ENCODE measurements at regions not wholly inside any gene's neighbourhood (a gene's known extent, or its start where the extent isn't known, plus 50 kb on each side); places are given as distances from the start of the nearest gene placed in this dataset.
"Not testable (repeated sequence)": the region's sequence is repeated elsewhere in the genome, so short reads cannot be mapped to it uniquely, and the experiment has no call there.

DNA sequence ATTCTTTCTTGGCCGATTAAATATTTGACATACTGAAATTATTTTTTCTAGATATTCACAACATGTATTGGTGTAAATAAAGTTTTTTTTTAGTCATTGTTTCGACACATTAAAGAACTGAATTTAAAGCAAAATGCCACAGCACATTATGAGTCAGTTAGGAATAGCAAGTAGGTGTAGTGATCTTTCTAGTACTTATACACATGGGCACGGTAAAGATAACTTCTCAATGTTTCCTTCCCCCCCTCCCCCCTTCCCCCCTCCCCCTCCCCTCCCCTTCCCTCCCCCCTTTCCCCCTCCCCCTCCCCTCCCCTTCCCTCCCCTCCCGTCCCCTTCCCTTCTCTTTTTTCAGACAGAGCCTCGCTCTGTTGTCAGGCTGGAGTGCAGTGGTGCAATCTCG, 1269.9 kb downstream of the ADGRL3 start:
- no peak for DNase-seq (ENCODE audit: low read depth, low spot score)

DNA sequence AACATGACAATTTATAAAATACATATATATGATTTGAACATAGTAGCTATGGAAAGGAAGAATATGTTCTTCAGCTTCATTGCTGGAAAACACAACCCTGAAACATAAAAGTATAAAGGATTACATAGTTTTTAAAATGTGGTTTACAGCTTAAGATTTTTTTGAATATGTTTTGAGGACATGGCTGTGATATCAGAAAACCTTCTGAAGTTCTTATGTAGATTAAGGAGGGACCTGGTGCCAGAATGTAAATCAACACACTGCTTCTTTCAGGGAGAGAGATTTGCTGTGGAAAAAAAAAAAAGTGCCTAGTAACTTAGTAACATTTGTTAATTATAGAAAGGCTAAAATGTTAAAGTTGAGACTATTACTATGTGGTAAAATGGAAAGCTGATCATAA, 1261.8 kb downstream of the ADGRL3 start:
- DNase-seq (ENCODE audit: low read depth, low spot score): no peak

DNA sequence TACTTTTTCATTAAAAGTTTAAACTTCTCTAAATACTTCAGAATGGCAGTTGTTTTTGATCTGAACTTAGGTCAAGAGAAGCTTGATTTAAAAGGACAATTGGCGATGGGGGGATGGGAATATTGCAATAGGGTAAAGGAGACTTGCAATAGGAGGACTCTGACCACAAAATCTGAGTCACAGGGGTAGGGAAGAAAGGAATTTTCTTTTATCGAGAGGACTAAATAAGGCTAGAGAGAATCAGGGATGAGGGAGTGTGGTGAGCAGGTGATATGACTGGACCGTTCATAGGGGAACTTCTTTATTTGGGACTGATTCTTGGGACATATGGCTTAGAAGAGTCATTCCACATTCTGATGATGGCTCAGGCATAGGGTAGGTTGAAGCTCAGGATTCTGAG, 1260.2 kb downstream of the ADGRL3 start:
- DNase-seq (ENCODE audit: low read depth, low spot score): no peak

DNA sequence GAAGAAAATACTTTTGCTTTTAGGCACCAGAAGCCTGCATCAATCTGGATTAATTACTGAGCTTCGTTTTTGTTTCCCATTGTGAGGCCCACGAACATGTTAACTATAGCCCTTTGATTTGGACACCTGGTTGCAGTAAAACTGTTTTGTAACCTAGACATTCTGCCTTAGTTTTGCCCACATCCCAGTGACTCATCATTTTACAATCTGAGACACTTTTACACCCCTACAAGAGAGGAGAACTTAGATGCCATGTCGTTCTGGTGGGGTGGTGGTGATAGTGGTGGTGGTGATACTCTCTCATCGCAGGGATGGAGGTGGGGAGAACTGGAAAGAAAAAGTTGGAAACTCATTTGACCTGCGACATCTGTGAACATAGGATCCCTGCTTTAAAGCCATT, 1257.2 kb downstream of the ADGRL3 start:
- DNase-seq (ENCODE audit: low read depth, low spot score): no peak

DNA sequence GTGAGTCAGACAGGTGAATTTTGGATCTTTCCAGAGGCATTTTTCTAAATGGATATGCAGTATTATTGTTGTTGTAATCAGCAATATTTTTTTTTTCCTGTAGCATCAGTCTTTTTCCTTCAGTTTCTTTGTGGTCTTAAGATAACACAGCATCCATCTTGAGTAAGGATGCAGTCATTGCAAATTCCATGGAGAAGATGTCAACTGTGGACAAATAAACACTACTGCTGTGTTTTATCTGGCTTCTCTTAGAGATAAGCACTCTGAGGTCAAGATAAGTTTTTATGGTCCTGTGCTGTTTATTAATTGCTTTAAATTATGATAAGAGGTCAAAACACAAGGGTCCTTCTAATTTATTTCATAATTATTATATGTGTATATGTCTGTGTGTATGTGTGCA, 1255.7 kb downstream of the ADGRL3 start:
- DNase-seq (ENCODE audit: low read depth, low spot score): no peak

DNA sequence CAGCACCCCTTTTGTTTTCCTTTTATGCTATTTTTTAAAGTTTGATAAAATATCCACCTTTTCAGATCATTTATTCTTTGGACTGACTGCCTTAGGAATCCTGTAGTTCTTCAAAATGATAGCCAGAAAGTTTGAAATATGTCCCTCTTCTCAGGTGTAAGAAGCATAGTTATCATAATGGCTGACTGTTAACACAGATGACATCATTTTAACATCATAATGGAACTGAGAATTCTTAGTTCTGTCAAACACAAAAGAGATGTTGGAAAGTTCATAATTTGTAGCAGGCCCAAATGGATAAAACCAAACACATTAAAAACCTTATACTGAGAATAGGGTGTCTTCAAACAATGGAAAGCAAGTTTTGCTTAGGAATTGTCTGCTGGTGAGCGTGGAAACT, 1254.4 kb downstream of the ADGRL3 start:
- no peak for DNase-seq (ENCODE audit: low read depth, low spot score)

DNA sequence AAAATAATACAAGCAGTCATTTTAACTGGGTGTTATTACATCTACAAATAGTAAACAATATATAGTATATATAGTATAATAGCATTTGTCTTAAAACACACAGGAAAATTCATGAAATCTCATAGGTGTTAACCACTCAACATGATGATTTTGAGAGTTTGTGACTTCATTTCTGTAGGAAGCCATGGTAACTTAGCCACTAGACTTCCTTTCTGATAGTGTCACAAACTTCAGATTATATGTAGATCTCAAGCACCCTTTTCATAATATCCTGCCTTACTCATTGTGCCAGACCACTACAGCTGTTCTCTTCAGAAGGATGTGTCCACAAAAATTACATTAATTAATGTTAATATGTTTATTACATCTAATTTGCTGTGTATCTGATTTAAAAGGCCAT, 1250.6 kb downstream of the ADGRL3 start:
- DNase-seq (ENCODE audit: low read depth, low spot score): no peak

DNA sequence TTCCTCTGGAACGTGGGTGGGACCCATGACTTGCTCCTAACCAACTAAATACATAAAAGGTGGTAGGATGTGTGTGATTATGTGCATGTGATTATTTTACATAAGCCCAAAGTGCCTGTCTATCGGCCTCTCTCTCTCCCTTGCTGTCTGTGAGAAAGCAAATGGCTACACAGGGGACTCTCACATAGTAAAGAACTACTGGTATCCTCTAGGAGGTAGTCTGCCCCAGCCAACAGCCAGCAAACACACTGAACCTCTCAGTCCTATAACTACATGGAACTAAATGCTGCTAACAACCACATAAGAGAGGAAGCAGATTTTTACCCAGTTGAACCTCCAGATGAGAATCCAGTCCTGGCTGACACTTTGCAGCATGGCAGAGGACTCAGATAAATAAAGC, 1249.4 kb downstream of the ADGRL3 start:
- no peak for DNase-seq (ENCODE audit: low read depth, low spot score)

DNA sequence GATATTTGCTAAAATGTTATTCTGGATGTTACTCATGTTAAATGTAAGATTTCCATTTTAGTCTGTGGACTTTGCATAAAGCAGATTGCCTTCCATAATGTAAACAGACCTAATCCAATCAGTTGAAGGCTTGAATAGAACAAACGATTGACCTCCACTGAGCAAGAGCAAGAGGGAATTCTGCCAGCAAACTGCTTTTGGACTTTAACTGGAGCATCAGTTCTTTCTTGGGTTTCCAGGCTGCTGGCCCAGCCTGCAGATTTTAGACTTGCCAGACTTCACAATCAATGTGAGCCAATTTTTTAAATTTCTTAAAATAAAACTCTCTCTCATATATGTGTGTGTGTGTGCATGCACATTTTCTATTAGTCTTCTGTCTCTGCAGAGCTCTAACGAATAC, 1248.8 kb downstream of the ADGRL3 start:
- no peak for DNase-seq (ENCODE audit: low read depth, low spot score)

DNA sequence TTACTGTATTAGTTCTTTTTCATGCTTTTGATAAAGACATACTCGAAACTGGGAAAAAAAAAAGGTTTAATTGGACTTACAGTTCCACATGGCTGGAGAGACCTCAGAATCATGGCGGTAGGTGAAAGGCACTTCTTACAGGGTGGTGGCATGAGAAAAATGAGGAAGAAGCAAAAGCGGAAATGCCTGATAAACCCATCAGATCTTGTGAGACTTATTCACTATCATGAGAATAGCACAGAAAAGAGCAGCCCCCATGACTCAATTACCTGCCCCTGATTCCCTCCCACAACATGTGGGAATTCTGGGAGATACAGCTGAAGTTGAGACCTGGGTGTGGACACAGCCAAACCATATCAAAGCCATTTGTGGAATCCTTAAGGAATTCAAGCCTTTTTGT, 1238.9 kb downstream of the ADGRL3 start:
- DNase-seq (ENCODE audit: low read depth, low spot score): no peak

DNA sequence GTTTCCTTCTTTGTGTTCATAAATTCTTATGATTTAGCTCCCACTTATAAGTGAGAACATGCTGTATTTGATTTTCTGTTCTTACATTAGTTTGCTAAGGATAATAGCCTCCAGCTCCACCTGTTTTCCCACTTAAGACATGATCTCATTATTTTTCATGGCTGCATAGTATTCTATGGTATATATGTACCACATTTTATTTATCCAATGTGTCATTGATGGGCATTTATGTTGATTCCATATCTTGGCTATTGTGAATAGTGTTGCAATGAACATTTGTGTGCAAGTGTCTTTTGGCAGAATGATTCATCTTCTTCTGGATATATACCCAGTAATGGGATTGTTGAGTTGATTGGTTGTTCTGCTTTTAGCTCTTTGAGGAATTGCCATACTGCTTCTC, 1234.8 kb downstream of the ADGRL3 start:
- DNase-seq (ENCODE audit: low read depth, low spot score): no peak

DNA sequence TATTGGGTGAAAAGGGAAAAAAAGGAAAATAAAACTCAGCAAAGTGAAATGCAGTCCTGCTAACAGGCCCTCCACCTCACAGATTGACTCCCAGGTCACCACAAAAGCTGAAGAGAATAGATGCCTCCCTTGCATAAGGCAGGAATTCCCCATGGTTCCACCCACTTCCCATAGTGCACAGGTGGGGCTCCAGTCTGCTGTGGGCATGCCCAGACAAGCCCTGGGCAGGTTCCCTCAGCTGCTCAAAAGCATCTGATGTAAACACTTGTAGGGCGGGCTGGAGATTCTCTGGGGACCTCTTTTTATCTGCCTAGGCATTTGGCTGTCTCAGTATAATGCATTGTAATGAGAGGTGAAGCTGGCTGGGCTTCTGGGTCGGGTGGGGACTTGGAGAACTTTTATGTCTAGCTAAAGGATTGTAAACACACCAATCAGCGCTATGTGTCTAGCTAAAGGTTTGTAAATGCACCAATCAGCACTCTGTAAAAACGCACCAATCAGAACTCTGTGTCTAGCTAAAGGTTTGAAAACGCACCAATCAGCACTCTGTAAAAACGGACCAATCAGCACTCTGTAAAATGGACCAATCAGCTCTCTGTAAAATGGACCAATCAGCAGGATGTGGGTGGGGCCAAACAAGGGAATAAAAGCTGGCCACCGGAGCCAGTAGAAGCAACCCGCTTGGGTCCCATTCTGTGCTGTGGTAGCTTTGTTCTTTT, 1231.5 kb downstream of the ADGRL3 start:
- not testable (repeated sequence) for DNase-seq (ENCODE audit: low read depth, low spot score)

DNA sequence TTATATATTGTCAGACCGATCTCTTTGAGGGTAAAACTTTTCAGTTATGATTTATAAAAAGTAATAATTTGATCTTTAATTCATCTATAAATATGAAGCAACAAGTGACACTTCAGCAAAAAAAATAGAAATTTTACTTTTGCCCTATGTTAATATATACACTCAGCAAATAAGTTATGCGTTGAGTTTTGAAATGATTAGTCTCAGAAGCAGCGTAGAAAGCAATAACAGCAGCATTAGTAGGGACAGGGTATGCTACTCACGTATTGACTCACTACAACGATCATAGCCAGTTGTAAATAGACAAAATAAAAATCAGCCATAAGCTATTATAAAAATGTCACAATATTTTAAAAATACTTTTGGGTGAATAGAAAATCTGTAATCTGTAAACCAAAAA, 1229.2 kb downstream of the ADGRL3 start:
- no peak for DNase-seq (ENCODE audit: low read depth, low spot score)

DNA sequence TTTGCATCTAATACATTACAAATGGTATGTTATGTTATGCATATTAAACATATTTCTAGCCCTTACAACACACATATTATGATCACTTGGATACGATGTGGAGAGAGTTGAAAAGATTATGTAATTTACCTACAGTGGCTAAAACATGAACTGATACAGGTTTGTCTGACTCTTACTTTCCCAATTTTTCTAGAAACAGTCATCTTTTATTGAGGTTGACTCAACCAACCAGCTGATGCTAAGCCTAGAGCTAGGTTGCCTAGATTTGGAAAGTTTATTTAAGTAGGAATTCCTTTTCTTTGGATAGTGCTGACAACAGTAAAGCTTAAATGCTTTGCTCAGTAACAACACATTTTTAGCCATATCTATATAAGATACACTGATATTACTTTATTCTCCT, 1215.1 kb downstream of the ADGRL3 start:
- no peak for DNase-seq (ENCODE audit: low read depth, low spot score)

DNA sequence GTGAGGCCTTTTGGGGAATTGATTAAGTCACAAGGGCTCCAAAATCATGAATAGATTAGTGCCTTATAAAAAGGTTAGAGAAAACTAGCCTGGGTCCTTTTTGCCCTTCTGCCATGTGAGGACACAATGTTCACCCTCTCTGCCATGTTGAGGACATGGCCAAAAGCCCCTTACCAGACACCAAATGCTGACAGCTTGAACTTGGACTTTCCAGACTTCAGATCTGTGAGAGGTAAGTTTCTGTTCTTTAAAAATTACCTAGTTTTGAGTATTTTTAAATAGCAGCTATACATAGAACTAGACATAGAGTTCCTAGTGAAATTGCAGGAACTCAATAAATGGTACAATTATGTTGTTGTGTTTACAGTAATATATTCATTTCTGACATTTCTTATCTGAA, 1214.4 kb downstream of the ADGRL3 start:
- no peak for DNase-seq (ENCODE audit: low read depth, low spot score)

DNA sequence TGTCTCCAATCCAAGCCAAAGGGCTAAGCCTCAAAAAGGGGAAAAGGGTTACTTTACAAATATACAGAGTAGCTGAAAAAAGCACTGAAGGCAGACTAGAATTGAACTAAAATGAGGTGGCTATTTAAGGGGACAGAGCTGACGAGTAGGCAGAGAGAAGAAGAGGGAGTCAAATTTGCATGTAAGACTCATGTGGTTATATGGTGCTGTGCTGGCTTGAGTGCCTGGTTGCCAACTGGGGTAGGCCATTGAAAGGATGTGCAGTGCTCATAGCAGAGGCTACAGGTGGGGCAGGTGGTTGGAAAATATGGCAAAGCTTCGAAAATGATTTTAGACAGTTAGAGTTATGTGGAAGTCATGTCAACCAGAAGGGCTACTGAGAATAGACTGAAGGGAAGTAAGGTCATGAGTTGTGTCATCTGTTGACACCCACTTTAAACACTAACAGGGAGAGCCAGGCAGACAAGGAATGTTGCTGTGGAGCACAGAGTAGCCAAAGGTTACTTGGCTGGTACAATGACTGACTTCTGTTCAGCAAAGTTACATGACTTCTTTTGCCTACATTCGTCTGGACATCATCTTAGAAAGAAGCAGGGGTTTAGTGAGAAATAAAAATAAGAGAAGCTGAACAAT, 1210.4 kb downstream of the ADGRL3 start:
- no peak for DNase-seq (ENCODE audit: low read depth, low spot score)

DNA sequence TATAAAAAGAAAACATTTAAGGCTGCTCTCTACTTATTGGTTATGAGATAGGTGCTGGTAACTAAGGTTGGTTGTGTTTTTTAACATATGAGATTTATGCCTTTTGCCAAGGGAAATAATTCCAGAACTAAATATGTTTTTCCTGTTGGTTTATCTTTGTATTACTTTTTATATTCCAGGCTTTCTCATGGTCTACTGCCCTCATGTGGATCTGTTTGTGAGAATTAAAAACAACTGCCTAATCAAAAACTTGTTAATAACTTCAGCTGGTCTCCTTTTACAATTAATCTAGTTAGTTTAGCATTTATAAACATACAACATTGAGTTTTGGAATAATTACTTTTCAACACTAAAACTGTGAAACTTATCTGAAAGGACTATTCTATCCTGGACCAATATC, 1208.3 kb downstream of the ADGRL3 start:
- DNase-seq (ENCODE audit: low read depth, low spot score): no peak

DNA sequence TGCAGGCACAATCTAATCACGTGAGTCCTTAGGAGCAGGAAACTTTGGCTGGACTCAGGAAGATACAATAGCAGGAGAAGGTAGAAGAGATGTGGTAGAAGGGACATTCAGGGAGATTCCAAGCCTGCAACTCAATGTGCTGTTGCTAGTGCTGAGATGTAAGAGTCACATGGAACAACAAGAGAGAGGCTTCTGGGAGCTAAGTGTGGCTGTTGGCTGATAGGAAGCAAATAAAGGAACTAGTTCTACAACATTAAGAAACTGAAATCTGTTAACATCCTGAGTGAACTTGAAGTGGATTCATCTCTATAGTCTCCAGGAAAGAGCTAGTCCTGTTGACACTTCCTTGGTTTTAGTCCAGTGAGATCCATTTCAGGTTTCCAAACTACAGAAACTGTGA, 1207.4 kb downstream of the ADGRL3 start:
- DNase-seq (ENCODE audit: low read depth, low spot score): no peak

DNA sequence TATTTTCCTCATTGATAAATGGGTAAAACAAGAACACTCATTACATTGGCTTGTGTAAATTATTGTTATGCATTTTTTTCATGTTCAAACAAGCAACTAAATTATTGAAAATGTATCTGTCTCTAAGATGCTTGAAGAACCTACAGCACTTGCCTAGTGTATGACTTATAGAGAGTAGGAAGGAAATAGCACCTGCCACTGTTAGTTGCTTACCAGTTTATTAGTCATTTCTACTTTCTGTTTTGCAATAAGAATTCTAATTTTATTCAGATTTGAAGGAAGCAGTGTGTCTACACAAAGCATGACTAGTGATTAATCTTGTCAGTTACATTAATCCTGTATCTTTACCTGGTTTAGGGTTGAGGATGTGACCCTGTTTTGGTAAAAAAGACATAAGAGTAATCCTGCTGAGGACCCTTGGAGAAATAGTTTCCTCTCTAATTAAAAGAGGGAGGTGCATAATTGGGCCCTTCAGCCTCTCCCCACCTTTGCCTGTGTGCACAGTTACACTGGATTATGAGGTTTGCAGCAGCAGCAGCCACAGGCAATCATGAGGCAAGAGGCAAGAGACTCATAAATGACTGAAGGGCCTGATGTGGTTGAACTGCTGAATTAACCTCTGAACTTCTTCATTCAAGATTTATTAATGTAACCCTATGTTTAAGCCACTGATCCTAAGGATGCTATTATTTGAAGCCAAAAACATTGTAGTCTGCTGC, 1202.1 kb downstream of the ADGRL3 start:
- no peak for DNase-seq (ENCODE audit: low read depth, low spot score)

DNA sequence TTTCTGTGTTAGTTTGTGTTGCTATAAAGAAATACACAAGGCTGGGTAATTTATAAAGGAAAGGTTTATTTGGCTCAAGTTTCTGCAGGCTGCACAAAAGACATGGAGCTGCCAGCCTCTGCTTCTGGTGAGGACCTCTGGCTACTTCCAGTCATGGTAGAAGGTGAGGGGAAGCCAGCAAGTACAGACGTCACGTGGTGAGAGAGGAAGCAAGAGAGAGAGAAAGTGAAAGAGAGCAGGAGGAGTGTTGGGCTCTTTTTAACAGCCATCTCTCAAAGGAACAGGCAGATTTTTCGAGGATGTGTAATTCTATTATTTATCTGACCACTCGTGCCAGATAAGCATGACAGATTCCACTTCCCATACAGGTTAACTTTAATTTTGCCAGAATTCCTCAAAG, 1199.1 kb downstream of the ADGRL3 start:
- DNase-seq (ENCODE audit: low read depth, low spot score): no peak

DNA sequence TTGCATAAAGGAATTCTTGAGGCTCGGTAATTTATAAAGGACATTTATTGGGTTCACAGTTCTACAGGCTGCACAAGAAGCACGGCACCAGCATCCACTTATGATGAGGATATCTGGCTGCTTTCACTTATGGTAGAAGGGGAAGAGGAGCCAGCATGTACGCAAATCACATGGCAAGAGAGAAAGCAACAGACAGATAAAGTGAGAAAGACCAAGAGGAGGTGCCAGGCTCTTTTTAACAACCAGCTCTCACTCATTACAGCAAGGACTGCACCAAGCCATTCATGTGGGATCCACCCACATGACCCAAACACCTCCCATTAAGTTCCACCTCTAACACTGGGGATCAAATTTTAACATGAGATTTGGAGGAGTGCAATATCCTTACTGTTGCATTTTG, 1198.2 kb downstream of the ADGRL3 start:
- DNase-seq (ENCODE audit: low read depth, low spot score): no peak

DNA sequence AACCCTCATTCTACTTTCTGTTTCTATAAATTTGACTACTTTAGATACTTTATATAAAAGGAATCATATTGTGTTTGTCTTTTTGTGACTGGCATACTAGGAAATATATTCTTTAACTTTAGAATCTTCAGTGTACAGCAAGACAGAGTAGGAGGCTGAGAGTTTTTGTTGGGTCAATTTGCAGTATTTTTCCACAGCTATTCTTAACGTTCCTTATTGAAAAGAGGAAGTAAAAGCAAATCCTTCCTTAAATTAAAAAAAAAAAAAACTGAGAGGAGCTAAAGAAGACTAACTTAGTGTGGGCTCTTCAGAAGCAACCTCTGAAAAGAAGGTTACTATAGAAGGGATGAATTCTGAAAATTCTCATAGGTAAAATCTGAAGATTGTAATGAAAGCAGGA, 1194.6 kb downstream of the ADGRL3 start:
- DNase-seq (ENCODE audit: low read depth, low spot score): no peak

DNA sequence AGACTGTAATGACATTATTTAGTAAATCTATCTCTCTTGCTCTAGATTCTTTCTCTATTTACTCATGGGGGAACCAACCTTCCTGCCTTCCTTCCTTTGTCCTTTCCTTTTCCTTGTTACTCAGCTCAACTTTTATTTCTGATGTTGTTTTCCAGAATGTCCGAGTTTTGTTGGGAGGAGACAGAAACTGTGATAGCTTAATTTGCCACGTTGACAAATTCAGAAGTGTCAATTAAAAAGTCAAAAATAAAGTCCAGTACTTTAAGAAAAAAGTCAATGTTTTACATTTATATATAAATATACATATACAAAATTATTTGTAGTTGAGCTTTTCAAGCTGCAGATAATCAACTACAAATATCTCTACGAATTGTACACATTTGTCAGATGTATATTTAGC, 1187.7 kb downstream of the ADGRL3 start:
- no peak for DNase-seq (ENCODE audit: low read depth, low spot score)

Measured in smooth muscle cell of the brain vasculature (primary cell).